IMR-90 (cell line): ENCODE measurements at regions not wholly inside any gene's neighbourhood (a gene's known extent, or its start where the extent isn't known, plus 50 kb on each side); places are given as distances from the start of the nearest gene placed in this dataset.

Experiments
- ATAC-seq: fragments of 200-7000 bp; cut with Tn5 transposase; 2 replicates; pipeline ENCODE4 v1.9.1; 2020; ENCODE audit warnings: low read depth, mild to moderate bottlenecking, moderate library complexity
- BruUV-seq: library from RNA; stranded (reverse); fragments of 400-500 nt; replicated peaks from 2 replicates; lab custom pipeline; 2021; lab: Mats Ljungman, UMichigan
- CTCF ChIA-PET: fragments of 300-600 bp; formaldehyde crosslinking; extraction: SDS; loops from one replicate; lab custom pipeline; 2021; ENCODE audit warnings: antibody characterized with exemption; lab: Yijun Ruan, JAX
- POLR2A ChIA-PET: fragments of 300-600 bp; sonication (Branson Sonifier 250); formaldehyde crosslinking; loops from one replicate; lab custom pipeline; 2022; ENCODE audit warnings: antibody characterized with exemption; ENCODE audit not compliant: unreplicated experiment; lab: Charles Lee
- DNase-seq: peaks from one replicate; pipeline ENCODE4 v3.0.0; 2013
- H2AFZ ChIP-seq: replicated peaks from 2 replicates; pipeline ENCODE3; 2013; ENCODE audit warnings: low read length, mild to moderate bottlenecking; ENCODE audit not compliant: poor library complexity
- H2AK5ac ChIP-seq: 2 replicates; pipeline ENCODE4 v1.6.1; 2013; ENCODE audit warnings: low read depth, low read length, inconsistent platforms
- H2AK9ac ChIP-seq: replicated peaks from 2 replicates; pipeline ENCODE3; 2013; ENCODE audit warnings: mild to moderate bottlenecking, low read depth, low read length, moderate library complexity; ENCODE audit not compliant: poor library complexity
- H2BK120ac ChIP-seq: 2 replicates; pipeline ENCODE4 v1.6.1; 2013; ENCODE audit warnings: low read depth, low read length, inconsistent platforms
- H2BK15ac ChIP-seq: 3 replicates; pipeline ENCODE4 v1.6.1; 2013; ENCODE audit warnings: low read depth, low read length, inconsistent platforms
- H2BK20ac ChIP-seq: 2 replicates; pipeline ENCODE4 v1.6.1; 2013; ENCODE audit warnings: low read depth, mild to moderate bottlenecking, inconsistent platforms, low read length, moderate library complexity
- H2BK5ac ChIP-seq: 2 replicates; pipeline ENCODE4 v1.6.1; 2013; ENCODE audit warnings: mild to moderate bottlenecking, low read depth, low read length, inconsistent platforms; ENCODE audit not compliant: poor library complexity, severe bottlenecking
- H3K14ac ChIP-seq: replicated peaks from 2 replicates; pipeline ENCODE4 v1.6.1; 2013; ENCODE audit warnings: low read depth, low read length, inconsistent platforms
- H3K18ac ChIP-seq: 2 replicates; pipeline ENCODE4 v1.6.1; 2013; ENCODE audit warnings: low read depth, low read length, control low read depth
- H3K23ac ChIP-seq: 2 replicates; pipeline ENCODE4 v1.6.1; 2013; ENCODE audit warnings: low read depth, low read length, inconsistent platforms
- H3K27ac ChIP-seq: 2 replicates; pipeline ENCODE4 v1.5.1; 2013; ENCODE audit warnings: mild to moderate bottlenecking, control low read depth, low read length; ENCODE audit not compliant: insufficient read depth
- H3K27me3 ChIP-seq: 2 replicates; pipeline ENCODE4 v1.6.1; 2013; ENCODE audit warnings: low read length; ENCODE audit not compliant: control insufficient read depth, insufficient read depth
- H3K36me3 ChIP-seq: 2 replicates; pipeline ENCODE4 v1.6.1; 2013; ENCODE audit warnings: low read length, mixed read lengths; ENCODE audit not compliant: control insufficient read depth, insufficient read depth
- H3K4ac ChIP-seq: 2 replicates; pipeline ENCODE4 v1.6.1; 2013; ENCODE audit warnings: low read depth, low read length, inconsistent platforms
- H3K4me1 ChIP-seq: 2 replicates; pipeline ENCODE4 v1.6.1; 2013; ENCODE audit warnings: low read length, mixed read lengths; ENCODE audit not compliant: control insufficient read depth, insufficient read depth
- H3K4me2 ChIP-seq: 2 replicates; pipeline ENCODE4 v1.6.1; 2013; ENCODE audit warnings: low read depth, mild to moderate bottlenecking, control low read depth, low read length, moderate library complexity
- H3K4me3 ChIP-seq: 2 replicates; pipeline ENCODE4 v1.5.1; 2013; ENCODE audit warnings: low read depth, mild to moderate bottlenecking, control low read depth, low read length, moderate library complexity; ENCODE audit not compliant: insufficient read depth
- H3K56ac ChIP-seq: 2 replicates; pipeline ENCODE4 v1.6.1; 2013; ENCODE audit warnings: low read length, inconsistent platforms; ENCODE audit not compliant: insufficient read depth; ENCODE audit errors: extremely low read depth
- H3K79me1 ChIP-seq, 2 experiments: 2 replicates each; pipeline ENCODE4 v1.6.1; 2013; ENCODE audit warnings: low read length in 2 of 2, inconsistent platforms in 1 of 2, low read depth in 1 of 2
- H3K9ac ChIP-seq: 2 replicates; pipeline ENCODE4 v1.6.1; 2013; ENCODE audit warnings: low read depth, low read length, control low read depth
- H3K9me1 ChIP-seq: 2 replicates; pipeline ENCODE4 v1.6.1; 2013; ENCODE audit warnings: low read length, inconsistent platforms; ENCODE audit not compliant: insufficient read depth
- H3K9me3 ChIP-seq: 2 replicates; pipeline ENCODE4 v1.6.1; 2013; ENCODE audit warnings: low read length; ENCODE audit not compliant: control insufficient read depth, insufficient read depth
- H4K20me1 ChIP-seq: 2 replicates; pipeline ENCODE4 v1.6.1; 2013; ENCODE audit warnings: low read length, inconsistent platforms; ENCODE audit not compliant: insufficient read depth
- H4K5ac ChIP-seq: 2 replicates; pipeline ENCODE4 v1.6.1; 2013; ENCODE audit warnings: mild to moderate bottlenecking, low read depth, low read length, control low read depth
- H4K8ac ChIP-seq, 2 experiments: 2 replicates each; pipeline ENCODE4 v1.6.1; 2013; ENCODE audit warnings: low read depth in 2 of 2, low read length in 2 of 2, control low read depth in 1 of 2, inconsistent platforms in 1 of 2
- H4K91ac ChIP-seq: 2 replicates; pipeline ENCODE4 v1.6.1; 2013; ENCODE audit warnings: low read depth, low read length, inconsistent platforms; ENCODE audit not compliant: insufficient read depth
- BHLHE40 ChIP-seq: fragments of 150-350 bp; IDR thresholded peaks from 2 replicates; pipeline ENCODE4 v1.6.1; 2016; ENCODE audit warnings: mild to moderate bottlenecking, low read depth, low read length
- CEBPB ChIP-seq: IDR thresholded peaks from 2 replicates; pipeline ENCODE4 v1.6.1; 2012; ENCODE audit warnings: low read depth, low read length, improper control_type of control experiment
- CHD1 ChIP-seq: IDR thresholded peaks from 2 replicates; pipeline ENCODE4 v1.6.1; 2012; ENCODE audit warnings: low read depth, low read length, improper control_type of control experiment
- CTCF ChIP-seq: conservative IDR thresholded peaks from 2 replicates; pipeline ENCODE4 v1.5.1; 2012; ENCODE audit warnings: mild to moderate bottlenecking, low read depth, low read length, improper control_type of control experiment
- ELK1 ChIP-seq: fragments of 150-350 bp; IDR thresholded peaks from 2 replicates; pipeline ENCODE4 v1.6.1; 2016; ENCODE audit warnings: low read depth, mild to moderate bottlenecking, low read length, moderate library complexity, borderline replicate concordance
- FOS ChIP-seq: fragments of 150-350 bp; IDR thresholded peaks from 2 replicates; pipeline ENCODE4 v1.6.1; 2016; ENCODE audit warnings: low read depth, low read length
- MAFK ChIP-seq: IDR thresholded peaks from 2 replicates; pipeline ENCODE4 v1.6.1; 2012; ENCODE audit warnings: low read depth, low read length, improper control_type of control experiment
- MAZ ChIP-seq: IDR thresholded peaks from 2 replicates; pipeline ENCODE4 v1.6.1; 2012; ENCODE audit warnings: low read depth, mild to moderate bottlenecking, low read length, improper control_type of control experiment, moderate library complexity, borderline replicate concordance
- MXI1 ChIP-seq: IDR thresholded peaks from 2 replicates; pipeline ENCODE4 v1.6.1; 2012; ENCODE audit warnings: low read depth, mild to moderate bottlenecking, low read length, moderate library complexity, borderline replicate concordance
- NFE2L2 ChIP-seq: fragments of 150-350 bp; IDR thresholded peaks from 2 replicates; pipeline ENCODE4 v1.6.1; 2016; ENCODE audit warnings: low read depth, mild to moderate bottlenecking, low read length
- POLR2A ChIP-seq: IDR thresholded peaks from 2 replicates; pipeline ENCODE4 v1.6.1; 2012; ENCODE audit warnings: mild to moderate bottlenecking, low read depth, low read length
- RAD21 ChIP-seq: IDR thresholded peaks from 2 replicates; pipeline ENCODE4 v1.6.1; 2012; ENCODE audit warnings: low read length, improper control_type of control experiment
- RCOR1 ChIP-seq: IDR thresholded peaks from 2 replicates; pipeline ENCODE4 v1.6.1; 2012; ENCODE audit warnings: mild to moderate bottlenecking, low read length, improper control_type of control experiment; ENCODE audit not compliant: insufficient replicate concordance
- RFX5 ChIP-seq: IDR thresholded peaks from 2 replicates; pipeline ENCODE4 v1.8.0; 2012; ENCODE audit warnings: low read depth, mild to moderate bottlenecking, low read length, moderate library complexity
- SMC3 ChIP-seq: fragments of 150-350 bp; IDR thresholded peaks from 2 replicates; pipeline ENCODE4 v1.6.1; 2016; ENCODE audit warnings: low read depth, mild to moderate bottlenecking, antibody characterized with exemption, low read length, moderate library complexity
- USF2 ChIP-seq: fragments of 150-350 bp; IDR thresholded peaks from 2 replicates; pipeline ENCODE4 v1.6.1; 2017; ENCODE audit warnings: mild to moderate bottlenecking, antibody characterized with exemption, low read length, low read depth
- WGBS, 2 experiments: methylation state at CpG; one replicate each; pipeline versions ENCODE4 v1.1.5 to v1.1.7; 2013; ENCODE audit warnings: missing lambda C conversion rate in 2 of 2; ENCODE audit not compliant: insufficient read length in 1 of 2; ENCODE audit errors: extremely low coverage in 2 of 2; 5-methylcytosine and 5-hydroxymethylcytosine counted together
- dilution Hi-C: fragments of 300-500 bp; cut with HindIII; formaldehyde crosslinking; loops from one replicate; pipeline ENCODE4 v1.14.3; 2018; ENCODE audit warnings: low sequenced_read_pairs; ENCODE audit not compliant: unreplicated experiment
- in situ Hi-C: fragments of 300-500 bp; cut with MboI; formaldehyde crosslinking; loops from 3 replicates; pipeline ENCODE4 v1.14.3; 2019; ENCODE audit warnings: low sequenced_read_pairs, inconsistent platforms, mixed read lengths
- intact Hi-C: fragments of 100-400 bp; cut with micrococcal nuclease; formaldehyde crosslinking; loops from 2 replicates; pipeline ENCODE4 v1.10.0; 2022

- no peaks in the 10 kb centered on the region for H3K79me1 ChIP-seq
- in situ Hi-C loops (no loop called here), intact Hi-C loops (no loop called here), dilution Hi-C loops (no loop called here)
- no peak overlapping the region for H2BK120ac ChIP-seq
- no peaks in the 10 kb centered on the region for H3K9me1 ChIP-seq
- ChIA-PET POLR2A (no interaction called here), CTCF (no interaction called here)
- no peak overlapping the region for H2AK5ac ChIP-seq
- no peak overlapping the region for H3K18ac ChIP-seq
- no peak overlapping the region for H2AFZ ChIP-seq
- BruUV-seq = no TSS peak
- no peak overlapping the region for H2BK20ac ChIP-seq
- no peak overlapping the region for H3K14ac ChIP-seq
- H3K23ac ChIP-seq = no peak overlapping the region
- peaks cover 2% of the 10 kb centered on the region for H3K27me3 ChIP-seq
- no peak overlapping the region for H3K4me2 ChIP-seq
- no peak overlapping the region for H3K27ac ChIP-seq
- H4K8ac ChIP-seq = no peak overlapping the region
- H3K9me3 ChIP-seq = no peaks in the 10 kb centered on the region
- H2BK15ac ChIP-seq = no peak overlapping the region
- no peak overlapping the region for H3K4ac ChIP-seq
- H3K56ac ChIP-seq = no peak overlapping the region
- H3K9ac ChIP-seq = no peak overlapping the region
- no peak overlapping the region for H2BK5ac ChIP-seq
- H4K5ac ChIP-seq = no peak overlapping the region
- DNase-seq (no peak), ATAC-seq (no peak)
- WGBS, 2 experiments = no CpG with 5 or more reads among the region's 5 CpGs
- no peak overlapping the region for H3K4me3 ChIP-seq
- no peaks in the 10 kb centered on the region for H3K36me3 ChIP-seq
- H4K20me1 ChIP-seq = no peaks in the 10 kb centered on the region
- H3K4me1 ChIP-seq = no peaks in the 10 kb centered on the region
- TF ChIP-seq MAFK = no peak
- TF ChIP-seq SMC3 = no peak
- TF ChIP-seq CEBPB = no peak
- no peak for TF ChIP-seq MAZ
- TF ChIP-seq CHD1 = no peak
- TF ChIP-seq FOS = no peak
- TF ChIP-seq POLR2A = no peak
- no peak for TF ChIP-seq USF2
- no peak for TF ChIP-seq ELK1
- no peak for TF ChIP-seq RFX5
- TF ChIP-seq NFE2L2 = no peak
- no peak for TF ChIP-seq RAD21
- TF ChIP-seq RCOR1 = no peak
- no peak for TF ChIP-seq CTCF
- no peak for TF ChIP-seq MXI1
- no peak for TF ChIP-seq BHLHE40
- no peak overlapping the region for H4K91ac ChIP-seq
- no peak overlapping the region for H2AK9ac ChIP-seq
Measured at GRCh38 chr10:90988802-90989201, 67.9 kb upstream of the ANKRD1 start.
